GM18909 (cell line): ENCODE measurements at regions not wholly inside any gene's neighbourhood (a gene's known extent, or its start where the extent isn't known, plus 50 kb on each side); places are given as distances from the start of the nearest gene placed in this dataset.

Source experiments
- ATAC-seq: cut with Tn5 transposase; IDR thresholded peaks from one replicate; pipeline ENCODE4 v1.9.1; 2021; ENCODE audit warnings: mild to moderate bottlenecking; ENCODE audit not compliant: unreplicated experiment, poor library complexity

DNA sequence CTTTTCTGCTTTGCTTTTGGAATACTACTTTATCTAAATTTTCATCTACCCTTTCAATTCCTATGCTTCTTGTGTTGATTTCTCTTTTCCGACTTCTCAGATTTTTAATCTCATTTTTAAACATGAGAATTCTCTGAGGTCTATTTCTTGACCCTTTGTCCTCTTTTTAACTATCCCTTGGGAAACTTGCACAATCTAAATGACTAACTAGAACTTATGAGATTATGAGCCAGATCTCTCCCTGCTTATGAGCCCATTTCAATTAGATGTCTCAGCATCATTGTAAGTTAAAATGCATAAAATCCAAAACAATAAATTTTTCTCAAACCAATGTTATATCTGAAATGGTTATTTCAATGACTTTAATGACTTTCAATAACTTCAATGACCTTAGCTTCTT is 296.9 kb upstream of the AGTR1 start:
- no peak for ATAC-seq

DNA sequence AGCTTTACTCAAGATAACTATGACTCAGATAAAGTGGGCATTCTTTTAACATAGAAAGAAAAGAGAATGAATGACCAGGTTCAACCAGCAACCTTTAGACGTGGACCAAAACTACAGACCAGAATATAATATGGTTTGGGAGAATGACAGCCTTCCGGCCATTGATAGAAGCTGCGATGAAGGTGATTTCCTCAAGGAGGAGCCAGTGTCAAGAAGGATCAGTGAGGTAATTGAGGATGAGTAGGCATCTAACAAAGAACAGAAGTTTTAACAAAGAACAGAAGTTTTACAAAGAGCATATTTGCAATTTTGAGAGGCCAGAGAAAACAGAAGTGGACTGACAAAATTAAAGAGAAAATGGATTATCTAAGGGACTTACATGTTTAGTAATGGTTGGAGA is 289.0 kb upstream of the AGTR1 start:
- ATAC-seq, result no peak

- ATAC-seq, result no peak
These were observed 277.5 kb upstream of the AGTR1 start for GRCh38 chr3:148420242-148420641.

GRCh38 chr3:148428862-148429605 is 268.7 kb upstream of the AGTR1 start:
- no peak for ATAC-seq

DNA sequence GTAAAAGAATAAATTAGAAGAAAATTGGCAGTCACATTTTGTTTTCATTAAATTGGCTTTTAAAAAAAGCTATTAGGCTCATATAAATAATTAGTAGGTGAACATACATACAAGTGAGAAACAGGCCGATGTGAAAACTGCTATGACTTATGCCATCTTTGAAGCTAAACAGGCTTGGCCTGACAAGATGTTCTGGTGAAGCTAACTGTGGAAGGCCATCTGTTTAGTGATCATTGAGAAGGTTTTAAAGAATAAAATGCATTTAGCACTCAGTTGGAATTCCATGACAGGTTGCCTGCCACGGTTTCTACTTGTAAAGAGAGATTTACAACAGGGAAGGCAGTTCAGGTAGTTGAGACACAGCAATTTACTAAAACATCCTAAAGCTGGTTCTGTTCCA is 264.0 kb upstream of the AGTR1 start:
- no peak for ATAC-seq

DNA sequence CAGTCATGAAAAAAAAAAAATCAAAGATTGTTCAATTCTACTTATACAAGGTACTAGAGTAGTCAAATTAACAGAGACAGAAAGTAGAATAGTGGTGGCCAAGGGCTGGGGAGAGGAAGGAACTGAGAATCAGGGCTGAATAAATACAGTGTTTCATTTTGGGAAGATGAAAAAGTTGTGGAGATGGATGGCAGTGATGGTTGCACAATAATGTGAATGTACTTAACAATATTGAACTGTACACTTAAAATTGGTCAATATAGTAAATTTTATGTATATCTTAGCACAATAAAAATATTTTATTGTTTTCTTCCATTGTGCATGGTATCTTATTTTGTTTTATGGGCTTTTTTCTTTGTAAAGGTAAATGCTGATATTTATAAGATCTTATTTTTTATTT is 262.2 kb upstream of the AGTR1 start:
- ATAC-seq, result no peak

DNA sequence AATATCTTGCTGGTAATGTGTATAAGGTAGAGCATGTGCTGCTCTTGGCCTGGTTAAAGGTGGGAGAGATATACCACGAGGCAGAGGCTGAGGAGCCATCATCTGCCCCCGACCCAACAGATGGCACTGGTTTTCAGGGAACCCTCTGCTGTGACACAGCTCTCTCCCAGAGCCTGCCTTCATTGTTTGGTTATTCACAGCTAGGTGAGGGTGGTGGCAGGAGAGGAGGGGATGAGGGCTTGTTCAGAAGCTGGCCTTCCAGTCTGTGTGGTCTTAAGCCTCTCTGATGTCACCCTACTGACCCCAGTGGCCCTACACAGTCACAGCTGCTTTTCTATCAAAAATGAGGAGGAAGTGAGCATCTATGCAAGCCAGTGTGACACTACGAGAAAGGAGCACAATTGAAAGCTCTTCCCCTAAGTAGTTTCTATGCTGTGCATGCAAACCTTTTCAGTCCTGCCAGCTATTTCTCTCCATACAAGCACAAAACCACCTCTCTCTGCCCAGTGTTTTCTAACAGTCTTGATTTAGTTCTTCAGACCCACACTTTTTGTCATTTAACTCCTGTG is 258.4 kb upstream of the AGTR1 start:
- peak; percentile 86 for ATAC-seq

- no peak for ATAC-seq
These were observed 256.5 kb upstream of the AGTR1 start for GRCh38 chr3:148441191-148441590.

GRCh38 chr3:148450819-148451218 is 246.9 kb upstream of the AGTR1 start:
- ATAC-seq, result no peak

DNA sequence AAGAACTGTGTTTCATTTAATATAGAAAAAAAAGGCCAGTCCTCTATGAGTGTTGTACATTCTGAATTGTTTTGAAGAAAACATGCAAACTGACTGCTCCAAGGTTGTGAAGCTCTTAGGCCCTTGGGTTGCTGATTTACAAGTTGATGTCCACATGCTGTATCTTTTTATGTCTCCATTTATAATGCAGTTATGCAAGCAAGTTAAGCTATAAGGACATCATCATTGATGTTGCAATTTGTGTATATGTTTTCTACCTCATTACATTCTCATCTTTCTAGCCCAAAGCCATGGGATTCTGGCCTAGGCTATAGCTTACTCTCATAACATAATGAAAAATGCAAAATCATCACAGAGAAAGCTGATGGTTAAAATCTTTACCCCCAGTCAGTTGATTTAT is 245.7 kb upstream of the AGTR1 start:
- ATAC-seq, result no peak

DNA sequence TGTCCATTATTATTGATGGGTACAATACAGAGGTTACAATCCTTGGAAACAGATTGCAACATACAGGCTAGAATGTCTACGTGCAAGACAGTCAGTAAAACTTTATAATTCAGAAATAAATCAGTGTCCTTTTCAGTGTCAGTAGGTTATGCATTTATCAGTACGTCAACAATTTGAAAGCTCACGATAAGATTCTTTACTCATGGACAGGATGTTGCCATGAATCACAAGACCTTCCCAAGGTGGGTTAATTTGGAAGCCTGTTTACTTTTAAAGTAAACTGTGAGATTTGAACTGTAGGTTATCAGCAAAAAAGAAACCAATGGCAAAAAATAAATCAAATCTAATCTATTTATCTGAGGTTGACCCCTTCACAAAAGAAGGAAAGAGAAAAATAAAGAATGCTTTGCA is 243.9 kb upstream of the AGTR1 start:
- no peak for ATAC-seq

- ATAC-seq, result no peak
These were observed 242.6 kb upstream of the AGTR1 start for GRCh38 chr3:148455098-148455497.

DNA sequence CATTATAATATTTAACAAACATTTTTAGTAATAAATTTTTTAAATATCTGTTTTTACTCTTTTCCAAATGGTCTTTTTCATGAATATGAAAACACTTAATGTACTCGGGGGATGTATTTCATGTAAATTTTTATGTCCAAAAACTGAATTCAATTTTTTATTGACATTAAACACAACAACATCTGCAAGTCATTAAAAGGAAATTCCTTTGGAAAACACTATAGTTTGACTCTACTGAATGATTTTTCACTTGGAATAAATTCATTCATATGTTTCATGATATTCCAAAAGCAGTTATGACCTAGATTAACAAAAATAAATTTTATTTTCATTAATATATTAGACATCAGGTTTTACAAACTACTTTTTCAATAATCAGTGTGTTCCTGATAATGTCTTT is 239.8 kb upstream of the AGTR1 start:
- no peak for ATAC-seq

DNA sequence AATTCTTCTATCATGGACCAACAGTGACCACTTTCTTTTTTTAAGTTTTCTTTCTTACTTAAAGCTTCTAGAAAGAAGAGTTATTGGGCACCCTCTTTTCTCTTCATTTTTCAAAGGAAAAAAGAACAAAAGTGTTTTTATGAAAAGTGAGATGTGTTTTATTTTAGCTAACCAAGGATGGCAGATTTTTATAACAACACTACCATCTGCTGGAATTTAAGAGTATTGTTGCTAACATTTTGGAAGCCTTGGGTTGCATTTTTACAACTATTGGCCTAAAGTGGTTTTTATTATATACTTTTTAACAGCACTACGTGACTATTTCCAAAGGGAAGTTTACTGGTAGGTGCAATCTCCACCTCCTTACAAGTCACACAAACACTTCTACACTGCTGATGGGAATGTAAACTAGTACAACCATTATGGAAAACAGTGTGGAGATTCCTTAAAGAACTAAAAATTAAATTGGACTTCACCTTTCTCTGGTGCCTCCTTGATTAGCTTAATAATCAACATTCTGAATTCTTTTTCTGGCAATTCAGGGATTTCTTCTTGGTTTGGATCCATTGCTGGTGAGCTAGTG is 237.7 kb upstream of the AGTR1 start:
- no peak for ATAC-seq

GRCh38 chr3:148460686-148461085 is 237.0 kb upstream of the AGTR1 start:
- ATAC-seq, result no peak

DNA sequence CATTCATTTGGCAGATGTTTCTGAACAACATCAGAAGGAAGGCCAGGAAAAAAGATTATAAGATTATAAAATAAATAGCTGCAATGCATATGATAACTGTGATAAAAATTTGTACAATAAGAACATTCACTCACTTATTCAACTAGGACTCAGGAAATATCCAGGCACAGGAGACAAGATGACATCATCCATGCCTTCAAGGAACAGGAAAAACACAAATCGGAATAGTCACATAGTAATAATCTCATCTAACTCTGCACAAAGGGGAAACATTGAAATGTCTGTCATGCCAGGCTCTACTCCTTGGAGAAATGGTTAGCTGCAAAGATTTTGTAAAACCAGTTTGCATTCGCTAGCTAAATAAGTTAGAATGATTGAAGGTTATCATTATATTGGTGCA is 233.5 kb upstream of the AGTR1 start:
- no peak for ATAC-seq

GRCh38 chr3:148466143-148466542 is 231.6 kb upstream of the AGTR1 start:
- no peak for ATAC-seq

- no peak for ATAC-seq
These were observed 230.5 kb upstream of the AGTR1 start for GRCh38 chr3:148466980-148467740.

DNA sequence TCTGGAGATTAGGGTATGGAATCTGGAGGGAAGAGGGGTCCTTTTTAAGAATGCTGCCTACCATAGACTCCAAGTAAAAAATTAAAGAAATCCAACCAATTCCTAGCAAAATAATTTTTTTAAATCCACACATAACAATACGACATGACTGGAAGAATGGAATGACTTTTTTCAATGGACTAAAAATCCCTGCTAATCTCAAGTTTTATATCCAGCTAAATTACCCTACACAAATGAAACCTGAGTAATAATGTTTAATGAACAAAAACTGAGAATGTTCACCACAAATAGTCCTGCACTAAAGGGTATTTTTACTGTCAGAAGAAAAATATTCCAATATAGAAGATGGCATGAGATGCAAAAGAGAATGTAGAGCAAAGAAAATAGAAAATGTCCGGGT is 220.3 kb upstream of the AGTR1 start:
- ATAC-seq, result no peak

- ATAC-seq, result no peak
These were observed 204.1 kb upstream of the AGTR1 start for GRCh38 chr3:148493631-148494030.

GRCh38 chr3:148494451-148494850 is 203.3 kb upstream of the AGTR1 start:
- no peak for ATAC-seq
